GM21825 (cell line): ENCODE measurements at regions not wholly inside any gene's neighbourhood (a gene's known extent, or its start where the extent isn't known, plus 50 kb on each side); places are given as distances from the start of the nearest gene placed in this dataset.
"Not testable (repeated sequence)": the region's sequence is repeated elsewhere in the genome, so short reads cannot be mapped to it uniquely, and the experiment has no call there.

Source experiments
- ATAC-seq: cut with Tn5 transposase; IDR thresholded peaks from one replicate; pipeline ENCODE4 v1.9.1; 2021; ENCODE audit warnings: mild to moderate bottlenecking, moderate library complexity; ENCODE audit not compliant: unreplicated experiment

- no peak for ATAC-seq
These were observed 57.9 kb downstream of the PYDC2 start for GRCh38 chr3:191518861-191519260.

GRCh38 chr3:191521055-191521454 is 60.1 kb downstream of the PYDC2 start:
- ATAC-seq: no peak

GRCh38 chr3:191523148-191523547 is 62.2 kb downstream of the PYDC2 start:
- no peak for ATAC-seq

GRCh38 chr3:191528589-191528988 is 67.6 kb downstream of the PYDC2 start:
- no peak for ATAC-seq

GRCh38 chr3:191529992-191530391 is 69.0 kb downstream of the PYDC2 start:
- ATAC-seq: no peak

- no peak for ATAC-seq
These were observed 70.5 kb downstream of the PYDC2 start for GRCh38 chr3:191531434-191531972.

GRCh38 chr3:191543018-191543417 is 82.1 kb downstream of the PYDC2 start:
- ATAC-seq: no peak

- ATAC-seq: no peak
These were observed 82.9 kb downstream of the PYDC2 start for GRCh38 chr3:191543897-191544296.

- ATAC-seq: no peak
These were observed 88.4 kb downstream of the PYDC2 start for GRCh38 chr3:191549357-191549756.

- ATAC-seq: no peak
These were observed 94.1 kb downstream of the PYDC2 start for GRCh38 chr3:191555037-191555436.

GRCh38 chr3:191557322-191557721 is 96.4 kb downstream of the PYDC2 start:
- ATAC-seq: no peak

- no peak for ATAC-seq
These were observed 102.8 kb downstream of the PYDC2 start for GRCh38 chr3:191563722-191564121.

GRCh38 chr3:191566469-191566868 is 105.5 kb downstream of the PYDC2 start:
- no peak for ATAC-seq

GRCh38 chr3:191568206-191568605 is 107.2 kb downstream of the PYDC2 start:
- ATAC-seq: no peak

GRCh38 chr3:191592105-191592504 is 131.1 kb downstream of the PYDC2 start:
- ATAC-seq: no peak

- no peak for ATAC-seq
These were observed 132.5 kb downstream of the PYDC2 start for GRCh38 chr3:191593486-191593885.

GRCh38 chr3:191615511-191615910 is 154.5 kb downstream of the PYDC2 start:
- ATAC-seq: not testable (repeated sequence)

- ATAC-seq: no peak
These were observed 163.3 kb downstream of the PYDC2 start for GRCh38 chr3:191624299-191624698.

GRCh38 chr3:191627064-191627463 is 166.1 kb downstream of the PYDC2 start:
- no peak for ATAC-seq

GRCh38 chr3:191628571-191628970 is 167.6 kb downstream of the PYDC2 start:
- no peak for ATAC-seq

GRCh38 chr3:191631496-191631895 is 170.5 kb downstream of the PYDC2 start:
- no peak for ATAC-seq

- ATAC-seq: no peak
These were observed 173.9 kb downstream of the PYDC2 start for GRCh38 chr3:191634902-191635301.

- no peak for ATAC-seq
These were observed 176.6 kb downstream of the PYDC2 start for GRCh38 chr3:191637611-191638010.
